B cell (primary cell): ENCODE measurements at regions not wholly inside any gene's neighbourhood (a gene's known extent, or its start where the extent isn't known, plus 50 kb on each side); places are given as distances from the start of the nearest gene placed in this dataset.

Experiments used
- ATAC-seq: fragments of 200-7000 bp; cut with Tn5 transposase; one replicate; pipeline ENCODE4 v1.10.0; 2021; ENCODE audit warnings: low read depth, mild to moderate bottlenecking, moderate number of reproducible peaks, moderate library complexity
- CTCF ChIA-PET: fragments of 350-600 bp; sonication (Branson Sonifier 250); formaldehyde crosslinking; loops from one replicate; lab custom pipeline; 2021; ENCODE audit warnings: antibody characterized with exemption, inconsistent platforms; lab: Charles Lee
- POLR2A ChIA-PET: fragments of 350-600 bp; sonication (Branson Sonifier 250); formaldehyde crosslinking; loops from one replicate; lab custom pipeline; 2021; ENCODE audit warnings: antibody characterized with exemption; lab: Charles Lee
- DNase-seq: peaks from one replicate; pipeline ENCODE4 v3.0.0; 2013
- H2AFZ ChIP-seq: 2 replicates; pipeline ENCODE4 v1.6.1; 2012; ENCODE audit warnings: mild to moderate bottlenecking, low read depth, low read length; ENCODE audit not compliant: insufficient read depth, poor library complexity, severe bottlenecking
- H3K27ac ChIP-seq, 2 donors: 1 replicate in 1 of 2; 2 replicates in 1 of 2; pipeline ENCODE4 v1.5.1; 2012 to 2013; ENCODE audit warnings: low read length in 2 of 2, mild to moderate bottlenecking in 2 of 2, moderate library complexity in 1 of 2
- H3K27me3 ChIP-seq, 4 experiments: fragments of 200-600 bp in 1 of 4; sonication (generic) in 1 of 4; replicated peaks in 1 of 4; 1 replicate in 2 of 4; 2 replicates in 2 of 4; pipeline versions ENCODE4 v1.6.1 to v1.7.0; 2013 to 2016; ENCODE audit warnings: low read length in 3 of 4, mild to moderate bottlenecking in 2 of 4, mixed read lengths in 1 of 4, moderate library complexity in 1 of 4; ENCODE audit not compliant: insufficient read depth in 4 of 4, control insufficient read depth in 3 of 4; ENCODE audit errors: control extremely low read depth in 1 of 4
- H3K36me3 ChIP-seq, 2 experiments: replicated peaks in 1 of 2; 1 replicate in 1 of 2; 2 replicates in 1 of 2; pipeline versions ENCODE4 v1.6.1 to v1.7.1; 2013; ENCODE audit warnings: low read length in 1 of 2; ENCODE audit not compliant: insufficient read depth in 2 of 2, control insufficient read depth in 1 of 2; ENCODE audit errors: control extremely low read depth in 1 of 2, extremely low read depth in 1 of 2
- H3K4me1 ChIP-seq, 2 donors: fragments of 200-600 bp in 1 of 2; sonication (generic) in 1 of 2; 1 replicate in 1 of 2; 2 replicates in 1 of 2; pipeline versions ENCODE4 v1.5.1 to v1.6.1; 2013 to 2017; ENCODE audit warnings: low read length in 2 of 2; ENCODE audit not compliant: control insufficient read depth in 2 of 2, insufficient read depth in 2 of 2
- H3K4me2 ChIP-seq: replicated peaks from 2 replicates; pipeline ENCODE3; 2012; ENCODE audit warnings: mild to moderate bottlenecking, low read depth, low read length; ENCODE audit not compliant: poor library complexity, severe bottlenecking
- H3K4me3 ChIP-seq, 5 experiments: fragments of 200-600 bp in 1 of 5; sonication (generic) in 1 of 5; 1 replicate in 3 of 5; 2 replicates in 2 of 5; pipeline versions ENCODE4 v1.5.1 to v1.7.0; 2011 to 2016; ENCODE audit warnings: low read length in 4 of 5, mild to moderate bottlenecking in 4 of 5, low read depth in 2 of 5, control low read depth in 1 of 5, moderate library complexity in 1 of 5; ENCODE audit not compliant: insufficient read depth in 1 of 5; ENCODE audit errors: control extremely low read depth in 1 of 5, extremely low read depth in 1 of 5
- H3K79me2 ChIP-seq: fragments of 200-600 bp; sonication (generic); one replicate; pipeline ENCODE4 v1.6.0; 2016; ENCODE audit warnings: low read length; ENCODE audit not compliant: control insufficient read depth, insufficient read depth
- H3K9ac ChIP-seq: fragments of 200-600 bp; sonication (generic); 2 replicates; pipeline ENCODE4 v1.6.1; 2017; ENCODE audit warnings: mild to moderate bottlenecking, low read length, moderate library complexity
- H3K9me3 ChIP-seq, 3 donors: one replicate each; pipeline versions ENCODE4 v1.6.1 to v1.7.1; 2013; ENCODE audit warnings: low read length in 2 of 3; ENCODE audit not compliant: control insufficient read depth in 2 of 3, insufficient read depth in 1 of 3; ENCODE audit errors: control extremely low read depth in 1 of 3
- H4K20me1 ChIP-seq: 2 replicates; pipeline ENCODE4 v1.6.0; 2012; ENCODE audit warnings: mild to moderate bottlenecking, low read length; ENCODE audit not compliant: insufficient read depth, control insufficient read depth, poor library complexity, severe bottlenecking
- H3K27ac Mint-ChIP-seq: one replicate; pipeline ENCODE4 v1.8.0; 2021; ENCODE audit warnings: mixed read lengths
- H3K27me3 Mint-ChIP-seq: one replicate; pipeline ENCODE4 v1.8.0; 2021; ENCODE audit warnings: mixed read lengths
- H3K4me1 Mint-ChIP-seq: one replicate; pipeline ENCODE4 v1.8.0; 2021; ENCODE audit warnings: mixed read lengths
- H3K4me3 Mint-ChIP-seq: one replicate; pipeline ENCODE4 v1.8.0; 2021; ENCODE audit warnings: mixed read lengths
- H3K9me3 Mint-ChIP-seq: one replicate; pipeline ENCODE4 v1.8.0; 2022; ENCODE audit warnings: mixed read lengths; ENCODE audit not compliant: insufficient read depth
- EZH2 ChIP-seq: IDR thresholded peaks from 2 replicates; pipeline ENCODE4 v1.6.1; 2012; ENCODE audit warnings: borderline replicate concordance, low read depth, mild to moderate bottlenecking, moderate library complexity, low read length; ENCODE audit not compliant: insufficient read depth, poor library complexity, severe bottlenecking
- WGBS: methylation state at CpG from one replicate; pipeline ENCODE4 v1.1.5; 2013; ENCODE audit warnings: missing lambda C conversion rate; ENCODE audit not compliant: insufficient coverage; 5-methylcytosine and 5-hydroxymethylcytosine counted together
- intact Hi-C: fragments of 100-400 bp; cut with micrococcal nuclease; formaldehyde crosslinking; loops from one replicate; pipeline ENCODE4 v1.10.0; 2022
- TF ChIP-seq, protein P1 (sequence below): fragments of 200-600 bp; IDR thresholded peaks from one replicate; pipeline ENCODE4 v1.8.0; 2022; ENCODE audit warnings: antibody characterized with exemption, mild to moderate bottlenecking

DNA sequence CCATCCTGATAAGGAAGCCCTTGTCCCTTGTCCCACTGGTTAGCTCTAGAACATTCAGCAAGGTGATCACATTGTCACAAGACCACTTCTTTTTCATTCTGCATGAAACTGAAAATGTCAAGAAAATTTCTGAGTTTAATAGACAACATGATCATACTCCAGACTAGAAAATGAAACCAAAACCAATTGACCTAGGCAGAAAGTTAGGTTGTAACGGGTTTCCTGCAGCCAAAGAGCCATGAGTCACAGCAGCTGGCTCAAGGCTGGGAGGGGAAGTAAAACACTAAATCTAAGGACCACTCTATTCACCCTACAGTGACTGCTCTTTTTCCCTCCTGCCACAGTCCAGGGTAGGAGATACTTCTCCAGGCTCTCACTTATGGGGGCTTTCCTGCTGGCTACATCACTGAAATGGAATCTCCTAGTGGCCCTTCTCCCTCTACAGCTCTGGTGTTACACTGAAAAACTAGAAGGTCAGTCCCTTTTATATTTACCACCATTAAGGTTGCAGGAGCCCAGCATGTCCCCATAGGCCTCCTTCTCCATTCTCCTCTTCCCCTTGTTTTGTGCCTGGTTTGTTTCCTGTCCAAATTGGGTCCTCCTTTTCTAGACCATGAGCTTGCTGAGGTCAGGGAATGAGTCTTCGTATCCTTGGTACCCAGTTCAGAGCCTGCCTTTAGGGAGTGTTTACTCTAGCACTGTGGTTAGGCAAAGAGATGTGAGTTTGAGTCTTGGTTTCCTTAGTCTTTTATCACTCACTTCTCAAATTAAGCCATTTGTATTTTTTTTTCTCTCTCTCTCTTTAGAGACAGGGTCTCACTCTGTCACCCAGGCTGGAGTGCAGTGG is 236.5 kb upstream of the JUN start:
- no peaks in the 10 kb centered on the region for H3K36me3 ChIP-seq
- peak overlapping the region; percentile 38 for H2AFZ ChIP-seq
- H3K9ac ChIP-seq, result peak overlapping the region; percentile 36
- no peaks in the 10 kb centered on the region for H3K79me2 ChIP-seq
- H4K20me1 ChIP-seq, result no peaks in the 10 kb centered on the region
- POLR2A ChIA-PET, result interaction anchor here (0.6 to 1.3 kb wide), 3 partner anchors 52 to 117 kb away, joined by 3 to 7 read pairs (median 3); no protein-coding TSS in a partner anchor
- DNase-seq, result peak; percentile 83
- peak overlapping the region; percentile 66 for H3K4me2 ChIP-seq
- CTCF ChIA-PET, result interaction anchor here (0.6 to 2.4 kb wide), 7 partner anchors 9 to 203 kb away, joined by 3 to 8 read pairs (median 3); no protein-coding TSS in a partner anchor
- peak; percentile 94 for ATAC-seq
- Mint-ChIP-seq H3K27me3 (no peaks in the 10 kb centered on the region), H3K9me3 (no peaks in the 10 kb centered on the region), H3K4me3 (peak overlapping the region; percentile 76), H3K27ac (peak overlapping the region; percentile 96), H3K4me1 (peaks cover 48% of the 10 kb centered on the region)
- H3K4me1 ChIP-seq, result peaks cover 22 to 38% of the 10 kb centered on the region in 2 donors
- WGBS, result no CpG with 5 or more reads among the region's 2 CpGs
- intact Hi-C loops, result loop anchor here (1.0 to 2.0 kb wide), 4 partner anchors 26 to 276 kb away; partner anchors contain the start of genes FGGY and JUN
- H3K27me3 ChIP-seq, result no peaks in the 10 kb centered on the region
- peak overlapping the region; percentile 81 to 82 for H3K27ac ChIP-seq
- peak overlapping the region in 3 of 5 experiments; percentile 18 to 41 (median 33) for H3K4me3 ChIP-seq
- TF ChIP-seq EZH2, result no peak
- TF ChIP-seq, protein P1, sequence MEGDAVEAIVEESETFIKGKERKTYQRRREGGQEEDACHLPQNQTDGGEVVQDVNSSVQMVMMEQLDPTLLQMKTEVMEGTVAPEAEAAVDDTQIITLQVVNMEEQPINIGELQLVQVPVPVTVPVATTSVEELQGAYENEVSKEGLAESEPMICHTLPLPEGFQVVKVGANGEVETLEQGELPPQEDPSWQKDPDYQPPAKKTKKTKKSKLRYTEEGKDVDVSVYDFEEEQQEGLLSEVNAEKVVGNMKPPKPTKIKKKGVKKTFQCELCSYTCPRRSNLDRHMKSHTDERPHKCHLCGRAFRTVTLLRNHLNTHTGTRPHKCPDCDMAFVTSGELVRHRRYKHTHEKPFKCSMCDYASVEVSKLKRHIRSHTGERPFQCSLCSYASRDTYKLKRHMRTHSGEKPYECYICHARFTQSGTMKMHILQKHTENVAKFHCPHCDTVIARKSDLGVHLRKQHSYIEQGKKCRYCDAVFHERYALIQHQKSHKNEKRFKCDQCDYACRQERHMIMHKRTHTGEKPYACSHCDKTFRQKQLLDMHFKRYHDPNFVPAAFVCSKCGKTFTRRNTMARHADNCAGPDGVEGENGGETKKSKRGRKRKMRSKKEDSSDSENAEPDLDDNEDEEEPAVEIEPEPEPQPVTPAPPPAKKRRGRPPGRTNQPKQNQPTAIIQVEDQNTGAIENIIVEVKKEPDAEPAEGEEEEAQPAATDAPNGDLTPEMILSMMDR, result no peak
- H3K9me3 ChIP-seq, result no peaks in the 10 kb centered on the region

DNA sequence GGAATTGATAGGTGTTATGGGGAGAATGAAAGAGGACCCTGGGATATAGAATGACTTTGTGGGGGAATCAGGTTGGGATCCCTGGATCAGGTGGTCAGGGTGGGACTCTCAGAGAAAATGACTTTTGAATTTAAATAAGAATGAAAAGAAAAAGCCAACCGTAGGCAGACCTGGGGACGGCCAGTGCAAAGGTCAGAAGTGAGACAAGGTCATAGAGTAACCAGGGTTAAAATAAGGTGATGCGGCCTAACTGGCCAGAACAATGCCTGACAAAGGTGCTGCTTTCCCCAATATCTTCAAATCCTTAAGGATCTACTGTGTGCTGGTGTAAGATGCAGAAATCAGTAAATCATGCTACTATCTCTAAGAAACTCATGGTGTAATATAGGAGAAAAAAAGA is 238.4 kb upstream of the JUN start:
- H3K9me3 Mint-ChIP-seq, result no peaks in the 10 kb centered on the region
- H3K9ac ChIP-seq, result no peak overlapping the region
- H3K27me3 Mint-ChIP-seq, result no peaks in the 10 kb centered on the region
- 100% methylated on average over 2 of the region's 3 CpGs for WGBS
- no peak for TF ChIP-seq EZH2
- TF ChIP-seq, protein P1, result no peak
- ATAC-seq (no peak), DNase-seq (no peak)
- POLR2A ChIA-PET, result interaction anchor here (0.8 kb wide), 1 partner anchor 53 kb away, joined by 4 read pairs; no protein-coding TSS in a partner anchor
- H3K4me1 Mint-ChIP-seq, result peaks cover 56% of the 10 kb centered on the region
- no peak overlapping the region for H3K4me3 Mint-ChIP-seq
- intact Hi-C loops, result no loop called here
- H4K20me1 ChIP-seq, result no peaks in the 10 kb centered on the region
- H3K27me3 ChIP-seq, result no peaks in the 10 kb centered on the region
- no peak overlapping the region for H3K4me3 ChIP-seq
- no peak overlapping the region for H2AFZ ChIP-seq
- no peaks in the 10 kb centered on the region for H3K79me2 ChIP-seq
- H3K27ac ChIP-seq, result no peak overlapping the region
- H3K36me3 ChIP-seq, result no peaks in the 10 kb centered on the region
- H3K9me3 ChIP-seq, result no peaks in the 10 kb centered on the region
- H3K4me2 ChIP-seq, result no peak overlapping the region
- CTCF ChIA-PET, result interaction anchor here (0.9 to 2.4 kb wide), 4 partner anchors 11 to 676 kb away, joined by 3 to 8 read pairs (median 4); no protein-coding TSS in a partner anchor
- H3K27ac Mint-ChIP-seq, result no peak overlapping the region
- H3K4me1 ChIP-seq, result peaks cover 40 to 42% of the 10 kb centered on the region in 2 donors
